Neural cell (in vitro differentiated cells): ENCODE measurements at regions not wholly inside any gene's neighbourhood (a gene's known extent, or its start where the extent isn't known, plus 50 kb on each side); places are given as distances from the start of the nearest gene placed in this dataset.

ENCODE experiments used
- SMC3 ChIP-seq: fragments of 450-650 bp; conservative IDR thresholded peaks from 2 replicates; pipeline ENCODE4 v1.6.1; 2014; ENCODE audit warnings: antibody characterized with exemption, mild to moderate bottlenecking, moderate library complexity; ENCODE audit not compliant: poor library complexity
- TF ChIP-seq, protein P1 (sequence below): fragments of 450-650 bp; IDR thresholded peaks from 2 replicates; pipeline ENCODE4 v1.5.1; 2014; ENCODE audit warnings: antibody characterized with exemption, mild to moderate bottlenecking, moderate library complexity; ENCODE audit not compliant: poor library complexity, severe bottlenecking
- TF ChIP-seq, protein P2 (sequence below): IDR thresholded peaks from 2 replicates; pipeline ENCODE4 v1.6.1; 2012; ENCODE audit warnings: borderline replicate concordance

DNA sequence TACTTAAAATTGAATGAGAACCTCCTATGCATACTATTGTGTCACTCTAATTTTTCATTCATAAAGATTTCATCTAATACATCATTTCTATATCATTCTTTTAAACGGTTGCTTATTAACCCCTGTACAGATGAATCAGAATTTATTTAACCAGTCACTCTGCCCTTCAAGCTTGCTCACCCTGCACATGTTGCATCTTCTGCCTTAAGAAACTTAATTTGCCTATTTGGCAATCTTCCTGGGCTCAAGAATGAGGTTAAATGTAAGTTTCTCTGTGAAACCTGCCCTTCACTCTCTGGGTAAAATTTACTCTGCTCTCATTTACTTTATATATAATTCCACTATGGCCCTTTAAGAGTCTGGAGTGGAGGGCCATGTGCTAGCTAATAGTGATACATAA is 434.7 kb upstream of the ZNF608 start:
- TF ChIP-seq, protein P1, sequence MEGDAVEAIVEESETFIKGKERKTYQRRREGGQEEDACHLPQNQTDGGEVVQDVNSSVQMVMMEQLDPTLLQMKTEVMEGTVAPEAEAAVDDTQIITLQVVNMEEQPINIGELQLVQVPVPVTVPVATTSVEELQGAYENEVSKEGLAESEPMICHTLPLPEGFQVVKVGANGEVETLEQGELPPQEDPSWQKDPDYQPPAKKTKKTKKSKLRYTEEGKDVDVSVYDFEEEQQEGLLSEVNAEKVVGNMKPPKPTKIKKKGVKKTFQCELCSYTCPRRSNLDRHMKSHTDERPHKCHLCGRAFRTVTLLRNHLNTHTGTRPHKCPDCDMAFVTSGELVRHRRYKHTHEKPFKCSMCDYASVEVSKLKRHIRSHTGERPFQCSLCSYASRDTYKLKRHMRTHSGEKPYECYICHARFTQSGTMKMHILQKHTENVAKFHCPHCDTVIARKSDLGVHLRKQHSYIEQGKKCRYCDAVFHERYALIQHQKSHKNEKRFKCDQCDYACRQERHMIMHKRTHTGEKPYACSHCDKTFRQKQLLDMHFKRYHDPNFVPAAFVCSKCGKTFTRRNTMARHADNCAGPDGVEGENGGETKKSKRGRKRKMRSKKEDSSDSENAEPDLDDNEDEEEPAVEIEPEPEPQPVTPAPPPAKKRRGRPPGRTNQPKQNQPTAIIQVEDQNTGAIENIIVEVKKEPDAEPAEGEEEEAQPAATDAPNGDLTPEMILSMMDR: no peak
- TF ChIP-seq, protein P2, sequence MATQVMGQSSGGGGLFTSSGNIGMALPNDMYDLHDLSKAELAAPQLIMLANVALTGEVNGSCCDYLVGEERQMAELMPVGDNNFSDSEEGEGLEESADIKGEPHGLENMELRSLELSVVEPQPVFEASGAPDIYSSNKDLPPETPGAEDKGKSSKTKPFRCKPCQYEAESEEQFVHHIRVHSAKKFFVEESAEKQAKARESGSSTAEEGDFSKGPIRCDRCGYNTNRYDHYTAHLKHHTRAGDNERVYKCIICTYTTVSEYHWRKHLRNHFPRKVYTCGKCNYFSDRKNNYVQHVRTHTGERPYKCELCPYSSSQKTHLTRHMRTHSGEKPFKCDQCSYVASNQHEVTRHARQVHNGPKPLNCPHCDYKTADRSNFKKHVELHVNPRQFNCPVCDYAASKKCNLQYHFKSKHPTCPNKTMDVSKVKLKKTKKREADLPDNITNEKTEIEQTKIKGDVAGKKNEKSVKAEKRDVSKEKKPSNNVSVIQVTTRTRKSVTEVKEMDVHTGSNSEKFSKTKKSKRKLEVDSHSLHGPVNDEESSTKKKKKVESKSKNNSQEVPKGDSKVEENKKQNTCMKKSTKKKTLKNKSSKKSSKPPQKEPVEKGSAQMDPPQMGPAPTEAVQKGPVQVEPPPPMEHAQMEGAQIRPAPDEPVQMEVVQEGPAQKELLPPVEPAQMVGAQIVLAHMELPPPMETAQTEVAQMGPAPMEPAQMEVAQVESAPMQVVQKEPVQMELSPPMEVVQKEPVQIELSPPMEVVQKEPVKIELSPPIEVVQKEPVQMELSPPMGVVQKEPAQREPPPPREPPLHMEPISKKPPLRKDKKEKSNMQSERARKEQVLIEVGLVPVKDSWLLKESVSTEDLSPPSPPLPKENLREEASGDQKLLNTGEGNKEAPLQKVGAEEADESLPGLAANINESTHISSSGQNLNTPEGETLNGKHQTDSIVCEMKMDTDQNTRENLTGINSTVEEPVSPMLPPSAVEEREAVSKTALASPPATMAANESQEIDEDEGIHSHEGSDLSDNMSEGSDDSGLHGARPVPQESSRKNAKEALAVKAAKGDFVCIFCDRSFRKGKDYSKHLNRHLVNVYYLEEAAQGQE: no peak
- TF ChIP-seq SMC3: no peak
